ENCODE measurements at regions not wholly inside any gene's neighbourhood (a gene's known extent, or its start where the extent isn't known, plus 50 kb on each side); places are given as distances from the start of the nearest gene placed in this dataset.

- DNase-seq: no peak
Measured at GRCh38 chr5:74309050-74309449, 331.5 kb downstream of the ENC1 start.

- DNase-seq: no peak
Measured at GRCh38 chr5:74306845-74307244, 333.7 kb downstream of the ENC1 start.

DNA sequence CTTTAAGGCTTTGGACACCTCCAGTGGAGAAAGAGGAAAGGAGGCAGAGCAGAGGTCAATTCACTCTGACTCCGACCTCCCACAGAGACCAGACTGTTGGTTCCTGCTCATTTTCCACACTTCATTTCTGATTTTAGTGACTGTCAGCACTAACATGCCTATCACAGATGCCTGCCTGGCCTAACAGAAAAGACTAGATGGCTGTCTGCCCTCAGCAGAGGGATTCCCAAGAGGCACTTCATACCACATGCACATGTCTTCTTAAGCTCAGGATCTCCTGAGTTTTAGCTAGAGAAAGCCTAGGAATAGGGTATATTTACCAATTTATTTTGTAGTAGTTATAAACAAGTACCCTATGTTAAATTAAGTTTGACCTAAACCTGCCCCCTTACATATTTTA lies 336.0 kb downstream of the ENC1 start:
- peak; percentile 6 for DNase-seq

DNA sequence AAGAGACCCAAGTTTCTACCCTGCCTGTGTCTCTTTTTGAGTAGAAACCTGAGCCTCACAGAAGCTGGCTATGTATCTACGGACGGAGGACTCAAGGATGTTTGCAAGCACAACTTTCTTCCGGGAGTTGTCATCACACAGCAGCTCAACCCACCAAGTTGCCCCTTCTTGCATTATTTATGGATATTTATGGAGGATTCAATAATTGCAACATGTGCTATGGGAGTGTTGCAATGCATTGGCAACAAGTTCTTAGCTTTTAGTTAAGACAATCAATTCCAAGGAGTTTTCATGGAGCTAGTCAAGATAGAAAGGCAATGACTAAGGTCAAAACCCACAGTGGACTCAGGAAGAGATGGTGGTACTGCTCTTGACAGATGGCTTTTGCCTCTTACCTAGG lies 336.9 kb downstream of the ENC1 start:
- no peak for DNase-seq

DNA sequence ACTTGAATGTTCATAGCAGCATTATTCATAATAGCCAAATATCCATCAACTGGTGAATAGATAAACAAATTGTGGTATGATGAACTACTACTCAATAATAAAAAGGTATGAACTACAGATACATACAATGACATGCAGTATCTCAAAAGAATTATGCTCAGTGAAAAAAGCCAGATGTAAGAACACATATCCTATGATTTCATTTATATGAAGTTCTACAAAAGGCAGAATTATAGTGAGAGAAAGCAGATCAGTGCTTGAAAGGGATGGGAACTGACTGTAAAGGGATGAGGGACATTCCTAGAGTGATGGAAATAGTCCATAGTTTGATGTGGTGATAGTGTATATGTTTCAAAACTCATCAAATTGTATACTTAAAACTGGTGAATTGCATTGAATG lies 339.0 kb downstream of the ENC1 start:
- DNase-seq: no peak

DNA sequence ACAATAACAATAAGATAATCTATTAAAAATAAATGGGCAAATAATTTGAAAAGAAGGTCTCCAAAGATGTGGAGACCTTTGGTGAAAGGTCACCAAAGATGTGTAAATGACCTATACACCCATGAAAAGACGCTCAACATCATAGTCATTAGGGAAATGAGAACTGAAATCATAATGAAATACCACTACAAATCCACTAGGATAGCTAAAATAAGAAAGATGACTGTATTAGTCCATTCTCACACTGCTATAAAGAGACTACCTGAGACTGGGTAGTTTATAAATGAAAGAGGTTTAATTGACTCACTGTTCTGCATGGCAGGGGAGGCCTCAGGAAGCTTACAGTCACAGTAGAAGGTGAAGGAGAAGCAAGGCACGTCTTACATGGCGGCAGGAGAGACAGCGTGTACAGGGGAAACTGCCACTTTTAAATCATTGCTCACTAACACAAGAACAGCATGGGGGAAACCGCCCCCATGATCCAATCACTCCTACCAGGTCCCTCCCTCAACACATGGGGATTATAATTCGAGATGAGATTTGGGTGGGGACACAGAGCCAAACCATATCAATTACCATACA lies 339.6 kb downstream of the ENC1 start:
- no peak for DNase-seq

DNA sequence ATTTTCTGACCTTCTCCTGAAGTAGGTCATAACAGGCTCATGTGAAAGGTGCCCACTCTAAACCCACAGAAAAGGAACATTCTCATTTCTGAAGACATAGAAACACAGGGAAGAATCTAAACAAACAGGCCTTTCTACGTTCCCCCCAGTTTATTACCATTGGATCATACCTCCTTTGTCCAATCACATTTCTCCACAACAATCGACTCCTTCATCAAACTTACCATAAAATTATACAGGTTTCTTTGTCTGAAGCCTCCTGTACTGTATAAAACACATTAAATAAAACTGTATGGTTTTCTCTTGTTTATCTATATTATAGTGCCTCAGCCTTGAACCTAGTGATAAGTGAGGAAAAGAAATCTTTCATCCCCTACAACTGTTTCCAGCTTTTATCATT lies 340.7 kb downstream of the ENC1 start:
- DNase-seq: no peak

DNA sequence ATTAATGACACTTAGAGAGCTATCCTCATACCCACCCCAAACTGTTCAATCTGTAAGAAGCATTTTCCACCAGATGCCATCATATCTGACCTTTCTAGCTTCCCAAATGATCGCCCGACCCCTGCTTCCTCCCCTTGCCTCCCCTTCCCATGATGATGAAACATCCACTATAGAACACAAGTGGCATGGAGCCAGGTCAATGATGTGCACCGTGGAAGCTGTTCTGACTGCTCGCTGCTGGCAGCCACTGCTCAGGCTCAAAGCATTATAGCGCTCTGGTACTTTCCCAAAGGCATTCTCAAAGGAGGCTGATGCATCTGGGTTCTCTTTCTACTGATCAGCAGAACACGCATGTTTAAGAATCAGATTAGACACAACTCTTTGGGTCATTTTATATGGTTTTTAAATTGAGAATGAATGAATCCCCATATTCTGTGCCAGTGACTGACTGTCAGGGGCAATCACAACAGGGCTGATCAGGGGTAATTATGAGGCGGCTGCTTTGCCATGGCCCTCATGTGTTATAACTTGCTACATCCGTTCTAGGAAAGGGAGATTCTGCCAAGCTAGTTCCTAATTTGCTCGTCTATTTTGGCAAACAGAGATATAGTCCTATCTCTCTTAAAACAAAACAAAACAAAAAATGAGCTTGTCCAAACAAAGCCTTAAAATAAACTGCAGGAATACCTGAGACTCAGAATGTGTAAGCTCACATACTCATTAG lies 343.7 kb downstream of the ENC1 start:
- peak; percentile 84 for DNase-seq

GRCh38 chr5:74295676-74296075 lies 344.9 kb downstream of the ENC1 start:
- DNase-seq: no peak

DNA sequence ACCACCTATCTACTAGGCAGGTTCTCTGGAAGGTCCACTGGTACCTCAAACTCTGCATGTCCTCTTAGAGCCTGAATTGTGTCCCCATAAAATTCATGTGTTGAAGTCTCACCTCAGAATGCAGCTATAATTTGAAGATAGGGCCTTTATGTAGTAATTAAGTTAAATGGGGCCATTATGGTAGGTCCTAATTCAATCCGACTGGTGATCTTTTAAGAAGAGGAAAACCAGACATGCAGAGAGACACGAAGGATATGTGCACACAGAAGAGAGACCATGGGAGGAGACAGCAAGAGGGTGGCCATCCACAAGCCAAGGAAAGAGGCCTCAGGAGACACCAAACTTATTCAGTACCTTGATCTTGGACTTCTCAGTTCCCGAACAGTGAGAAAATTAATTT lies 345.4 kb downstream of the ENC1 start:
- no peak for DNase-seq

DNA sequence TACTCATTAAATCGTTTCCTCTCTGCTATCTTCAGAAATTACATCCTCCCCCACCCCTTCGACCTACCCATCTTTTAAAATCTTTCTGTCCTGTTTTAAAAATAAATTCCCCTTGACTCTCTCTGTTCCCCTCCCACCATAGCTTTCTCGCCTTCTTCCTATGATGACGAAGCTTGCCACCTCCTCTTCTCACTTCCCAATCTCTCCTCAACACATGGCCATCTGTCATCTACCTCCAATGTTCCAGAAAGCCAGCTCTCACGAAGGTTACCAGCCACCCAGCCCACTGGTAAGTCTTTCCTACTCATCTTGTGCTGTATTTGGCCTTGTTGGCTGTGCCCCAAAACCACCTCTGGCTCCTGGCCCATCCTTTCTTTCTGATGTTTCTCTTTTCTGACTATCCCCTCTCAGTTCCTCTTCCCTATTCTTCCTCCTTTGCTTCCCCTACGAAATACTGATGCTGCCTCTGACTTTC lies 346.3 kb downstream of the ENC1 start:
- DNase-seq: no peak

GRCh38 chr5:74293182-74293581 lies 347.3 kb downstream of the ENC1 start:
- no peak for DNase-seq

- no peak for DNase-seq
Measured at GRCh38 chr5:74290634-74291241, 349.8 kb downstream of the ENC1 start.

DNA sequence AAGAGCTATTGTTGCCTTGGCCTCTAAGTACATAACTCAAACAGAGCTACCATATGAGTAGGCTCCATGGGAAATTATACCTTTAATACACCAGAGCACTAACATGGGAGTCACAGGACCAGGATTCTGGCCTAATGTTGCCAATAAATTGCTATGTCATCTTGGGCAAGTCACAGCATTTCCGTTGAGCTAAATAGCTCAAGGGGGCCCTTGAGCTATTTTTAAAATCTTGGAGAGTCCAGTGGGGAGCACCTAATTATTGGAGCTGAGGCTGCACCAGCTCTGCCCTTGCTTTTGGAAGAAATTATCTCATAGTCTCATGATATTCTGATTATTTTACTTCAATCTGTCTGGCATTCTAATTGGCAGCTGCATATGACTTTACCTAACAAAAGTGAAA lies 350.8 kb downstream of the ENC1 start:
- DNase-seq: no peak

- no peak for DNase-seq
Measured at GRCh38 chr5:74289238-74289637, 351.3 kb downstream of the ENC1 start.

DNA sequence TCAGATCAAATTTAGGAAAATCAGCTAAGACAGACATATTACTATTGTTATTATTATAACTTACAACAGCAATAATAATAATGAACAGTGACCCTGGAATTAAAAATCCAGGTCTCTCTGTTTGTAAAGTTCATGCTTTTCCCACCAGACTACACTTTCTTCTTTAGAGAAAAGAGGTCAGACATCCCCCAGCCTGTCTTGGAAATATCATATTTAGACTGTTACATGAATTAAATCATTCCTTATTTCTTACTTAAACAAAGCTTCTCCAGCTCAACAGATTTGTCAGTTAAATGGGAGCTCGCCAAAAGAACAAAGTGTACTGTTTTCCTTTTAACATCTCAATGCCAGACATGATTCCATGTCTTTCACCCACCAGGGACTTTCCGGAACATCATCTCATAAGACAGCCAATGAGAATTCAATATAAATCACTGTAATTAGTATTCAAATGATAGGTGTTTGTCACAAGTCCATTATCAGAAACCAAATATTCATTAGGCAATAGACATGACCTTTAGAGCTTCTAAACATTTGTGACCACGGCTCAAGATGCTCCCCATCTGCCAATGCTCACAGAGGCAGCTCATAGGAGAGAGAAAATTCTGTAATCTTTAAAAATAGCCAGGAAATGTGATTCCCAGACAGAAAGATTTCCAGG lies 351.9 kb downstream of the ENC1 start:
- no peak for DNase-seq

DNA sequence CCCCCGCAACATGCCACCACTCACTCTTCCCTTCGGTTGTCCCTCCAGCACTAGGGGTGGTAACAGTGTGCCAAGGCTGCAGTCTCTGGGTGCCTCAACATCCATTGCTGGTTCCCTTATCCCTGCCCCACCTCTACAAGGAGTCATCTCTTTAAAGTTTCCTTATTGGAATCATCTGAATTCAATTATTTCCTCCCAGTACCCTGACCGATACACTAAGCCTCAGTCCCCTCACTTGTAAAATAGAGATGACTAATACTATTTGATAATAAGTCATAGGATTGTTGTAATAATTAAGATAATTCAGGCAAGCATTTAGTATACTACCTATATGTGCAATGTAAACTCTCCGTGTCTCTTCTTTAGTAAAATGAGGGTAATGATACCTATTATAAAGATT lies 352.5 kb downstream of the ENC1 start:
- no peak for DNase-seq

GRCh38 chr5:74286734-74287695 lies 353.5 kb downstream of the ENC1 start:
- DNase-seq: no peak

DNA sequence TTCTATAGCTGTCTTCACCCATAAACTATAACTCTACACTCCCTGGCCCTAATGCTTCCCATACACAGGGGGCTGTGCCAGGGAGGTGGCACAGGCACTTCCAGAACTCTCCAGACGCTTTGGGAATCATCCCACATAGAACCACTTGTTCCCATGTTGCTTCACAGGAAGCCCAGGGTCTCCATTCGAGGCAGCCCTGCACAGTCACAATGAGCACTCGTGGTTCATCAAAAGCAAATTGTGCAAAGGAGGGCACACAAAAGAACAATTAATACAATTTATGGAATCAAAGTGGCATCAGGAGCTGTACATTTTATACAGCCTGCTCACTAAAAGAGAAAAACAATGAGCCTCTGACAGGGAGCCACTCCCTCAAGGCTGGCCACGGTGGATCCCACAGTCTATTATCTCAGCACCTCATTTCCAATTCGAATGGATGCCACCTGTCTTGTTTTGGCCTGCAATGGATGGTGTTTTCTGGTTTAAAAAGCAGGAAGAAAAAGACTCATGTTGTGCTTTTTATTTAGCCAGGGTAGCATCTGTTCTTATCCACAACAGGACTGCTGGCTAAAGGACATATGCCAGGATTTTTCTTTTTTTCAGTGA lies 354.8 kb downstream of the ENC1 start:
- DNase-seq: peak; percentile 66

- no peak for DNase-seq
Measured at GRCh38 chr5:74282490-74282889, 358.0 kb downstream of the ENC1 start.

DNA sequence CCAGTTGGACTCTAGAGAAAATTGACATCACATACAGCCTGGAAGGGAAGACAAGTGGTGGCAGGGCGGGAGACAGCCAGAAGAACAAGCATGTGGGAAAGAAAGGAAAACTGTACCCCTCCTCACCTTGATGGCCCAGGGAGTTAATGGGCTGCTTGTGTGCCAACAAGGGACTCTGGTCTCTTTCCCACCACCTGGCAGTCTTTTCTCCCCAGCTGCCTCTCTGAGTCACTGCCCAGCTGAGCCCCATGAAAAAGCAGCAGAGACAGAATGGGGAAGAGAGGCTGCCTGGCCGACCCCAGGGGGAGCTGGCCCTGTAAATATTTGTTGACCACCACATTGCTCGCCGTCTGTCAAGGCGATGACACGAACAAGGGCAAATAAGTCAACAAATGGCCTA lies 359.4 kb downstream of the ENC1 start:
- DNase-seq: peak; percentile 51

- DNase-seq: no peak
Measured at GRCh38 chr5:74280306-74280705, 360.2 kb downstream of the ENC1 start.

All from NCI-H1694 treated with DMSO at 0.1 percent for 48 hours (cell line).